ENCODE measurements at regions not wholly inside any gene's neighbourhood (a gene's known extent, or its start where the extent isn't known, plus 50 kb on each side); places are given as distances from the start of the nearest gene placed in this dataset.

DNA sequence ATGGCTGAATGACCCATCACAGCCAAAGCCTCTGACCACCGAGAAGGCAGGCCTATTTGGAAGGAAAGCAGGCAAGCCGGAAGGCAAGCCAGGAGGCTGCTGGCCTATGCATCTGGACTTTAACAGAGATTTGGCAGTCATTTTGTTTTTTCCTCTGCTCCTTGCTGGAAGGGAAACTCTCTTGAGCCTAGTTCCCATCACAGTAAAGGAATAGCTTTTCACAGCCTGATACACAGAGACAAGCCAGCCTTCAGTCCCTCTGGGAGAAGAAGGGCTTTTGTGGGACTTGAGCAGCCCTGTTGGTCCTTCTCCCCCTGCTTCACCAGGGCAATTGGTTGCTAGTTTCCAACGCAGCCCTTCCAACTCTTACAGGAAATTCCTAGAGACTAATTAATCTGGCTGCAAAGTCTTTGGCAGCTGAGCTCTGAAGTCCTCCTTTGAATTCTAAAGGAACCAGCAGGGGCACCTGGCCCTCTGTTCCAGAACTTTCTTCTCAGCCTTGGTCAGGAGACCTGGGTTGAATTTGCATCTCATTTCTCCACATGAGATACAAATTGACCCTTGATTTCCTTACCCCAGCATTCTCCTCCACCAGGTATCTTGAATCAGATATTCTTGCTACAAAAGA lies 157.3 kb upstream of the EPB41L4A start:
- H3K27me3 ChIP-seq: no peaks in the 10 kb centered on the region
- H3K9me3 ChIP-seq: peaks cover 0 to 4% (median 0%) of the 10 kb centered on the region in 11 donors
- intact Hi-C loops (cut with DNase I): no loop called here
- DNase-seq: peak; percentile 26 to 33
- peaks cover 0 to 23% (median 14%) of the 10 kb centered on the region in 9 donors for H3K4me1 ChIP-seq
- TF ChIP-seq, protein P1, sequence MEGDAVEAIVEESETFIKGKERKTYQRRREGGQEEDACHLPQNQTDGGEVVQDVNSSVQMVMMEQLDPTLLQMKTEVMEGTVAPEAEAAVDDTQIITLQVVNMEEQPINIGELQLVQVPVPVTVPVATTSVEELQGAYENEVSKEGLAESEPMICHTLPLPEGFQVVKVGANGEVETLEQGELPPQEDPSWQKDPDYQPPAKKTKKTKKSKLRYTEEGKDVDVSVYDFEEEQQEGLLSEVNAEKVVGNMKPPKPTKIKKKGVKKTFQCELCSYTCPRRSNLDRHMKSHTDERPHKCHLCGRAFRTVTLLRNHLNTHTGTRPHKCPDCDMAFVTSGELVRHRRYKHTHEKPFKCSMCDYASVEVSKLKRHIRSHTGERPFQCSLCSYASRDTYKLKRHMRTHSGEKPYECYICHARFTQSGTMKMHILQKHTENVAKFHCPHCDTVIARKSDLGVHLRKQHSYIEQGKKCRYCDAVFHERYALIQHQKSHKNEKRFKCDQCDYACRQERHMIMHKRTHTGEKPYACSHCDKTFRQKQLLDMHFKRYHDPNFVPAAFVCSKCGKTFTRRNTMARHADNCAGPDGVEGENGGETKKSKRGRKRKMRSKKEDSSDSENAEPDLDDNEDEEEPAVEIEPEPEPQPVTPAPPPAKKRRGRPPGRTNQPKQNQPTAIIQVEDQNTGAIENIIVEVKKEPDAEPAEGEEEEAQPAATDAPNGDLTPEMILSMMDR (IDR thresholded peaks at IDR 0.05): no peak
- no peak overlapping the region for H3K4me3 ChIP-seq
- 40 to 51% methylated on average over 3 of the region's 3 CpGs for WGBS, 2 donors
- ATAC-seq: peak in 7 of 8 donors; percentile 50 to 90 (median 85)
- H3K36me3 ChIP-seq: no peaks in the 10 kb centered on the region
- H3K27ac ChIP-seq: peak overlapping the region in 8 of 10 donors; percentile 26 to 77 (median 55)

GRCh38 chr5:112579599-112580170 lies 158.0 kb upstream of the APC start:
- WGBS, 2 donors: 93 to 98% methylated on average over 1 of the region's 1 CpG
- DNase-seq: no peak
- Histone ChIP-seq H3K4me1 (peaks cover 0 to 23% (median 14%) of the 10 kb centered on the region in 9 donors), H3K36me3 (no peaks in the 10 kb centered on the region), H3K27ac (no peak overlapping the region), H3K9me3 (peaks cover 0 to 4% (median 0%) of the 10 kb centered on the region in 11 donors), H3K4me3 (no peak overlapping the region), H3K27me3 (no peaks in the 10 kb centered on the region)
- intact Hi-C loops (cut with DNase I): no loop called here
- TF ChIP-seq, protein P1 (IDR thresholded peaks at IDR 0.05): no peak
- ATAC-seq: no peak

DNA sequence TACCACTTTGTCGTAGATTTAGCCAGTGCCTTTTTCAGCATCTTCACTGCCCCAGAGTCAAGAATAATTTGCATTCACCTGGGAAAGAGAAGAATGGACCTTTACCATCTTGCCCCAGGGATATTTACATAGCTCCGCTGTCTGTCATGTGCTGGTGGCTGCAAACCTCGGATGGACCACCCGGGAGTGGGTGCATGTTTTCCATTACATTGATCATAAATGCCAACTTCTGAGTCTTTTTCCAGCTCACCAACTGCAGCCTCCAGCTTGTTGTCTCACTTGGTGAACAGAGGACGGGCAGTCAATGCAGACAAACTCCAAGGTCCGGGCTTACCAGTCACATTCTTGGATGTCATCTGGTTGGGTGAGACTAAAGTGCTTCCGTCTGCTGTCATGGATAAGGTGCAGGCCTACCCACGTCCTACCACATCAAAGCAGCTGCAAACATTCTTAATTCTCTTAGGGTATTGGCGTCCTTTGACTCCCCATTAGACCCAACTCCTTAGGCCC lies 155.8 kb upstream of the APC start:
- H3K27me3 ChIP-seq: no peaks in the 10 kb centered on the region
- DNase-seq (no peak), ATAC-seq (no peak)
- no peaks in the 10 kb centered on the region for H3K36me3 ChIP-seq
- intact Hi-C loops (cut with DNase I): no loop called here
- H3K9me3 ChIP-seq: peaks cover 0 to 4% (median 0%) of the 10 kb centered on the region in 11 donors
- WGBS, 2 donors: 90 to 91% methylated on average over 9 of the region's 9 CpGs
- no peak overlapping the region for H3K27ac ChIP-seq
- H3K4me3 ChIP-seq: no peak overlapping the region
- TF ChIP-seq, protein P1 (IDR thresholded peaks at IDR 0.05): no peak
- peaks cover 0 to 8% (median 3%) of the 10 kb centered on the region in 9 donors for H3K4me1 ChIP-seq

- TF ChIP-seq, protein P1 (IDR thresholded peaks at IDR 0.05): no peak
- 93 to 98% methylated on average over 4 of the region's 4 CpGs for WGBS, 2 donors
- DNase-seq (no peak), ATAC-seq (no peak)
- Histone ChIP-seq H3K27ac (no peak overlapping the region), H3K4me3 (no peak overlapping the region), H3K36me3 (no peaks in the 10 kb centered on the region), H3K4me1 (no peaks in the 10 kb centered on the region), H3K27me3 (no peaks in the 10 kb centered on the region), H3K9me3 (peaks cover 0 to 5% (median 0%) of the 10 kb centered on the region in 11 donors)
- intact Hi-C loops (cut with DNase I): no loop called here
Observed at GRCh38 chr5:112583166-112583565, 154.5 kb upstream of the APC start.
